Mesenchymal stem cell (in vitro differentiated cells and primary cell): ENCODE measurements at regions not wholly inside any gene's neighbourhood (a gene's known extent, or its start where the extent isn't known, plus 50 kb on each side); places are given as distances from the start of the nearest gene placed in this dataset.

Experiments used
- DNase-seq: peaks from one replicate; pipeline ENCODE4 v3.0.0-alpha.2; 2013
- H2AFZ ChIP-seq: one replicate; pipeline ENCODE4 v1.6.1; 2013; ENCODE audit warnings: low read depth, mild to moderate bottlenecking, control low read depth, inconsistent platforms, low read length, moderate library complexity
- H2AK5ac ChIP-seq: 2 replicates; pipeline ENCODE4 v1.6.1; 2013; ENCODE audit warnings: low read length, moderate library complexity, mild to moderate bottlenecking, inconsistent platforms; ENCODE audit not compliant: severe bottlenecking
- H2BK120ac ChIP-seq: one replicate; pipeline ENCODE4 v1.6.1; 2013; ENCODE audit warnings: low read depth, mild to moderate bottlenecking, inconsistent platforms, low read length, moderate library complexity
- H2BK12ac ChIP-seq, 2 experiments: one replicate each; pipeline ENCODE4 v1.6.1; 2013; ENCODE audit warnings: inconsistent platforms in 2 of 2, low read length in 2 of 2, mild to moderate bottlenecking in 2 of 2, moderate library complexity in 2 of 2, control low read depth in 1 of 2
- H2BK15ac ChIP-seq: one replicate; pipeline ENCODE4 v1.6.1; 2013; ENCODE audit warnings: mild to moderate bottlenecking, low read depth, inconsistent platforms; ENCODE audit not compliant: poor library complexity, severe bottlenecking
- H2BK5ac ChIP-seq: 2 replicates; pipeline ENCODE4 v1.6.1; 2013; ENCODE audit warnings: low read depth, mild to moderate bottlenecking, low read length, control low read depth, inconsistent platforms; ENCODE audit not compliant: poor library complexity, severe bottlenecking
- H3K14ac ChIP-seq, 2 experiments: one replicate each; pipeline ENCODE4 v1.6.1; 2013; ENCODE audit warnings: inconsistent platforms in 2 of 2, low read length in 2 of 2, control low read depth in 1 of 2, mild to moderate bottlenecking in 1 of 2, moderate library complexity in 1 of 2
- H3K18ac ChIP-seq, 2 experiments: one replicate each; pipeline ENCODE4 v1.6.1; 2013; ENCODE audit warnings: inconsistent platforms in 2 of 2, low read length in 2 of 2, control low read depth in 1 of 2, low read depth in 1 of 2, mild to moderate bottlenecking in 1 of 2
- H3K23ac ChIP-seq, 2 experiments: one replicate each; pipeline ENCODE4 v1.6.1; 2013; ENCODE audit warnings: inconsistent platforms in 2 of 2, low read length in 2 of 2, mild to moderate bottlenecking in 2 of 2, moderate library complexity in 2 of 2, control low read depth in 1 of 2
- H3K27ac ChIP-seq: 2 replicates; pipeline ENCODE4 v1.5.1; 2013; ENCODE audit warnings: mild to moderate bottlenecking, moderate library complexity, low read length, control low read depth, inconsistent platforms; ENCODE audit not compliant: poor library complexity, severe bottlenecking
- H3K27me3 ChIP-seq, 2 experiments: 2 replicates each; pipeline versions ENCODE4 v1.6.1 to v1.7.0; 2013; ENCODE audit warnings: low read length in 2 of 2, mild to moderate bottlenecking in 2 of 2, moderate library complexity in 2 of 2, control low read depth in 1 of 2, inconsistent platforms in 1 of 2; ENCODE audit not compliant: control insufficient read depth in 1 of 2, insufficient read depth in 1 of 2
- H3K36me3 ChIP-seq, 2 experiments: 2 replicates each; pipeline versions ENCODE4 v1.6.1 to v1.7.0; 2013; ENCODE audit warnings: low read length in 2 of 2, control low read depth in 1 of 2, inconsistent platforms in 1 of 2, low read depth in 1 of 2, mild to moderate bottlenecking in 1 of 2; ENCODE audit not compliant: insufficient read depth in 2 of 2, control insufficient read depth in 1 of 2
- H3K4ac ChIP-seq, 2 experiments: one replicate each; pipeline ENCODE4 v1.6.1; 2013; ENCODE audit warnings: inconsistent platforms in 2 of 2, low read length in 2 of 2, mild to moderate bottlenecking in 2 of 2, moderate library complexity in 2 of 2, control low read depth in 1 of 2, low read depth in 1 of 2
- H3K4me1 ChIP-seq: 2 replicates; pipeline ENCODE4 v1.6.1; 2013; ENCODE audit warnings: low read depth, low read length, control low read depth; ENCODE audit not compliant: control insufficient read depth, insufficient read depth
- H3K4me2 ChIP-seq: 2 replicates; pipeline ENCODE4 v1.6.1; 2013; ENCODE audit warnings: low read length, mild to moderate bottlenecking, inconsistent platforms; ENCODE audit not compliant: poor library complexity, severe bottlenecking
- H3K4me3 ChIP-seq, 2 experiments: 2 replicates each; pipeline versions ENCODE4 v1.5.1 to v1.7.0; 2013; ENCODE audit warnings: low read length in 2 of 2, mild to moderate bottlenecking in 2 of 2, control low read depth in 1 of 2, low read depth in 1 of 2; ENCODE audit not compliant: insufficient read depth in 1 of 2
- H3K79me1 ChIP-seq: replicated peaks from 2 replicates; pipeline ENCODE4 v1.6.1; 2013; ENCODE audit warnings: mild to moderate bottlenecking, control low read depth, low read length, inconsistent platforms; ENCODE audit not compliant: poor library complexity, severe bottlenecking
- H3K9ac ChIP-seq: 2 replicates; pipeline ENCODE4 v1.7.0; 2013; ENCODE audit warnings: mild to moderate bottlenecking, low read length, moderate library complexity
- H3K9me3 ChIP-seq: 2 replicates; pipeline ENCODE4 v1.7.0; 2013; ENCODE audit warnings: mild to moderate bottlenecking, low read length; ENCODE audit not compliant: control insufficient read depth
- H4K8ac ChIP-seq: one replicate; pipeline ENCODE4 v1.6.1; 2013; ENCODE audit warnings: inconsistent platforms, mild to moderate bottlenecking, low read length, moderate library complexity
- H4K91ac ChIP-seq: one replicate; pipeline ENCODE4 v1.6.1; 2013; ENCODE audit warnings: mild to moderate bottlenecking, low read length, inconsistent platforms
- WGBS: methylation state at CpG from one replicate; pipeline ENCODE4 v1.1.7; 2013; ENCODE audit warnings: mixed read lengths; 5-methylcytosine and 5-hydroxymethylcytosine counted together

DNA sequence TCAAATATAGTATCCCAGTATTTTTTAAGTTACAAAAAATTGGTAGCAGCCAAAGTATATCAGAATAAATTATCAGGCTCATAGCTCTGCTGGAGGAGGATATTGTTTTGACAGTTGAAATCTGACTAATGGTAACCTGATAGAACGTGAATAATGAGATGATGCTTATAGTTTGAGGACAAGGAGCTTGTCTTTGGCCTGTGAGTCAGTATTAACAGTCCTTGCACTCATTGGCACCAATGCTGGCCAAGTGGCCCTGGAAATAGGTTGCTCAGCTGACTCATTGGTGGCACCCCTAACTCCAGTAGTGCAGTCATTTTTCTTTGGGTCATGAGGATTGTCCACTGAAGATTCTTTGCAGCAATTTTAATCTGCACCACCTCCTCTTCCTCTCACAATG, 203.3 kb upstream of the JADE1 start:
- Histone ChIP-seq H3K14ac (no peak overlapping the region), H3K79me1 (peaks cover 2% of the 10 kb centered on the region), H3K27me3 (no peaks in the 10 kb centered on the region), H3K4ac (no peak overlapping the region), H2BK120ac (no peak overlapping the region), H3K4me3 (no peak overlapping the region), H3K4me1 (peaks cover 11% of the 10 kb centered on the region), H2AFZ (no peak overlapping the region), H2BK12ac (no peak overlapping the region), H4K8ac (no peak overlapping the region), H3K18ac (peak overlapping the region in 1 of 2 experiments; percentile 1), H2BK15ac (no peak overlapping the region), H3K4me2 (no peak overlapping the region), H3K9me3 (no peaks in the 10 kb centered on the region), H3K23ac (no peak overlapping the region), H3K27ac (no peak overlapping the region), H2BK5ac (no peak overlapping the region), H3K36me3 (no peaks in the 10 kb centered on the region), H2AK5ac (no peak overlapping the region), H4K91ac (no peak overlapping the region), H3K9ac (no peak overlapping the region)
- peak; percentile 22 for DNase-seq
- 26% methylated on average over 1 of the region's 1 CpG for WGBS

DNA sequence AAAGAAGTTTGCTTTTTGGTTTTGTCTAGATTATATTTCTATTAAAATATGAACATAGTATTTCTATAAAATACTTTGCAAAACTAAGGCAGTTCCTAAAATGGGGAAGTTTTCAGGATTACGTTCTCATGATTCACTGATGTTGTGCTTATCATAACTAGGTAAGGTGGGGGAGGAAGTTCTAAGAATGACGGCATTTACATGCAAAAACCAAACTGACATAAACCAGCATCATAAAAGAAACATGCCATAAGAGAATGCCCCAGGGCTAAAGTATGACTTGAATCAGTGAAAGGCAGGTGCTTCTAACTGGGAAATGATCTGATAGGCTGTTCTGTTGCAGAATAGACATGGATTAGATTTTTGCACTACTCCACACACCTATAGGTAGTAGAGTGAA, 204.7 kb upstream of the JADE1 start:
- WGBS, result 100% methylated on average over 1 of the region's 2 CpGs
- Histone ChIP-seq H3K4me1 (peaks cover 21% of the 10 kb centered on the region), H3K14ac (no peak overlapping the region), H3K18ac (no peak overlapping the region), H3K4me3 (no peak overlapping the region), H4K8ac (no peak overlapping the region), H3K27ac (no peak overlapping the region), H3K36me3 (no peaks in the 10 kb centered on the region), H3K4ac (no peak overlapping the region), H3K79me1 (peaks cover 2% of the 10 kb centered on the region), H2BK120ac (no peak overlapping the region), H3K27me3 (no peaks in the 10 kb centered on the region), H3K9me3 (no peaks in the 10 kb centered on the region), H4K91ac (no peak overlapping the region), H2AK5ac (no peak overlapping the region), H2BK12ac (no peak overlapping the region), H3K9ac (no peak overlapping the region), H2BK5ac (no peak overlapping the region), H3K4me2 (no peak overlapping the region), H2BK15ac (no peak overlapping the region), H3K23ac (no peak overlapping the region), H2AFZ (no peak overlapping the region)
- no peak for DNase-seq

DNA sequence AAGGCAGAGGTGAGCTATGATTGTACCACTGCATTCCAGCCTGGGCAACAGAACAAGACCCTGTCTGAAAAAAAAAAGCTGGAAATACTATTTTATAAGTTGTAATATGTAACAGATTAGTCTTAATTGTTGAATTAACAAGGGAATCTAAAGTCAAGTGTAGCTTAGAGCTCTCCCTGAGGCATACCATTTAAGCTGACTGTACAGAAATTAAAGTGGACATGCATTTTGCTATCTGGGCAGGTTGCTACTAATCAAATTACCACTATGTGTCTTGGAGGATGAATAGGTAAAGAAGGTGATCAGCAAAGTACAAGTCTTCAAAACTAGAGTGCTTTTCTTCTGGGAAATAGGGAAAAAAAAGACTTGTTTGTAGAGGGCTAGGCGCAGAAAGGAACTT, 205.3 kb upstream of the JADE1 start:
- no peak overlapping the region for H3K23ac ChIP-seq
- H2BK15ac ChIP-seq, result no peak overlapping the region
- 86% methylated on average over 1 of the region's 1 CpG for WGBS
- no peak overlapping the region for H4K91ac ChIP-seq
- no peak overlapping the region for H3K4me2 ChIP-seq
- peak overlapping the region; percentile 45 for H4K8ac ChIP-seq
- H2BK120ac ChIP-seq, result no peak overlapping the region
- no peak for DNase-seq
- no peak overlapping the region for H3K4me3 ChIP-seq
- H2BK5ac ChIP-seq, result no peak overlapping the region
- no peak overlapping the region for H3K14ac ChIP-seq
- H3K4ac ChIP-seq, result no peak overlapping the region
- H2BK12ac ChIP-seq, result peak overlapping the region; percentile 38 to 40
- H3K27ac ChIP-seq, result no peak overlapping the region
- no peaks in the 10 kb centered on the region for H3K27me3 ChIP-seq
- no peaks in the 10 kb centered on the region for H3K9me3 ChIP-seq
- no peak overlapping the region for H3K9ac ChIP-seq
- peaks cover 3% of the 10 kb centered on the region for H3K79me1 ChIP-seq
- H2AK5ac ChIP-seq, result peak overlapping the region; percentile 18
- H3K4me1 ChIP-seq, result peaks cover 24% of the 10 kb centered on the region
- H2AFZ ChIP-seq, result no peak overlapping the region
- H3K36me3 ChIP-seq, result no peaks in the 10 kb centered on the region
- peak overlapping the region in 1 of 2 experiments; percentile 25 for H3K18ac ChIP-seq

DNA sequence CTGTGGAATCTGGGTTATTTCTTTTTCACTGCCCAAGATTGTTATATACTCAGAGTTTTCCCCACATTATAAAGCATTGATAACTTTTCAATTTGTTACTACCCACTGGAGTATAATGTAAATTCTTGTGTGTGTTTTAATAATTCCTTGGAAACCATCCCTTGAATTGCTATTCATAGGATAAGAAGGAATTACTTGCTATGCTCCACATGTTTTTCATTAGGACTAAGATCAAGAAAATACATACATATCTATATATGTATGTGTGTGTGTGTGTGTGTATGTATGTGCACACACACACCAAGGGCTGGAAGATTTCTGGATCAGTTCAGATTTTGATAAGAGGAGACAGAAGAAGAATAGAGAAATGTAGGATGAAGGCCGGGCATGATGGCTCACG, 206.4 kb upstream of the JADE1 start:
- WGBS, result 100% methylated on average over 1 of the region's 2 CpGs
- Histone ChIP-seq H4K91ac (no peak overlapping the region), H2BK15ac (no peak overlapping the region), H3K23ac (no peak overlapping the region), H2BK120ac (no peak overlapping the region), H3K27ac (peak overlapping the region; percentile 8), H3K4me2 (no peak overlapping the region), H3K9me3 (no peaks in the 10 kb centered on the region), H3K18ac (peak overlapping the region in 1 of 2 experiments; percentile 20), H4K8ac (no peak overlapping the region), H2AFZ (no peak overlapping the region), H3K79me1 (peaks cover 4% of the 10 kb centered on the region), H3K4ac (no peak overlapping the region), H2BK5ac (no peak overlapping the region), H3K4me1 (peaks cover 26% of the 10 kb centered on the region), H3K14ac (no peak overlapping the region), H3K27me3 (no peaks in the 10 kb centered on the region), H3K9ac (no peak overlapping the region), H3K4me3 (no peak overlapping the region), H3K36me3 (no peaks in the 10 kb centered on the region), H2AK5ac (peak overlapping the region; percentile 77), H2BK12ac (peak overlapping the region; percentile 42 to 95)
- no peak for DNase-seq
